ENCODE measurements at regions not wholly inside any gene's neighbourhood (a gene's known extent, or its start where the extent isn't known, plus 50 kb on each side); places are given as distances from the start of the nearest gene placed in this dataset.

DNA sequence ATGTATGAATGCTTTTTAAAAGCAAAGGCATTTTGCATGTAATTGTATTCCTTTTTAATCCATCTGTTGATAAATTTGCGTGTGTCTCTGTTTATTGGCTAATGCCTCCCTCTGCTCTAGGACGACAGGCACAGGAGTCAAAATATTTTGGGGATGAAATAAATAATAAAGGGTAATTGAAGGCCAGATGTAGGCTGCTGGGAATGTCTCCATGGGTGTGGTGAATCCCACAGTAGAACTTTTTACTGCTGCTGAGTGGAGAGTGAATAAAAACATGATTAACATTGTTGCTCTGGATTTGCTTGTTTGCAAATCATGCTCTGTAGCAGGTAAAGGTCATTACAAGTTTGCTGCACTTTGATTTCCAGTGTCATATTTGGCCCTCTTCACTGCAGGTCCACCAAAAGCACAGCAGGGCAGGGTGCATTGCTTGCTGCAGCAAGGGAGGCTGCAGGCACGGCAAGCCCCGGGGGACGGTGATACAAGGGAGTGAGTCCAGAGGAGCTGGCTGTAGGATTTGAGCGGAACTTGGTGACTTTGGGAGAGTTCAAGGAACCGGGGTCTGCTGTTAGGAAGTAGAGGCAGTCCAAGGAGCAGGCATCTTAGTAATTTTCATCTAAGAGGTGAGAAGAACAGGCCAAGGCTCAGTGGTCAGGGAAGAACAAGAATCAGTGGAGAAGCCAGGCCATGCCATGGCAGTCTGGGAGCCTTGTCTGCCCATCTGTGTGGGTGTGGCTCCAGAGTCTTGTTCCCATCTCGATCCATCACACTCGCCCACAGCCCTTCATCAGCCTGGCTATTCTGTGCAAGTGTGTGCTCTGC, 201.5 kb upstream of the RAB6C start:
- Mint-ChIP-seq H3K4me1 (ENCODE audit: low read depth) (no peaks in the 10 kb centered on the region), H3K9me3 (ENCODE audit: low read depth) (peaks cover 4% of the 10 kb centered on the region), H3K4me3 (no peak overlapping the region), H3K36me3 (no peaks in the 10 kb centered on the region), H3K27ac (no peak overlapping the region), H3K27me3 (no peaks in the 10 kb centered on the region)

DNA sequence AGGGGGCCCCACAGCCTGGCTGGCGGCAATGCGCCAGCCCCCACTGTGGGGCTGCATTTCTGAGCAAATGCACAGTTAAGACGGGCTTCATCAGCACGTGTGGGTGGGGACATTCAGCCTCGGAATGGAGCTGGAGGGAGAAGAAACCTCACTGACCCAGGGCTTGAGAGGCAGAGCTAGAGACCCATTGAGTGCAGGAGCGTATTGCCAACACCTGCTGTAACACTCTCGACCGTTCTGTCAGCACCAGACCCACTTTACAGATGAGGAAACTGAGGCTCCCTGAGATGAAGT, 200.9 kb upstream of the RAB6C start:
- no peaks in the 10 kb centered on the region for H3K36me3 Mint-ChIP-seq
- H3K27me3 Mint-ChIP-seq, result no peaks in the 10 kb centered on the region

DNA sequence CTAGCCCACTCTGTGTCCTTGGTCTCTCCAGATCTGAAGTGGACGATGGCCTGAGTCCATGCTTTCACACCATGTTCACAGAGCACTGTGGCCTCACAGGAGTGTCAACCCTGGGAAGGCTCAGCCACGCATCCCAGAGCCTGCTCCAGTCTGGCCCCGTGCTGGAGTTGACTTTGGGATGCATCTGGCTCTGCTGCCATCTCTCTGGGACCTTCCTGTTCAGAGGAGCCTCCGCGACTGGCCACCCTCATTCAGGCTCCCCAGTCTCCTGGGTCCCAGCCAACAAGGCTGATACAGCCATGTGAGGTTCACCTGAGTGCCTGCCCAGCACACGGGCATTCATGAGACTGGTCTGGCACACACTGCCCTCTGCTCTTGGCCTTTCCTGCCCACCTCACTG, 199.7 kb upstream of the RAB6C start:
- H3K36me3 Mint-ChIP-seq, result no peaks in the 10 kb centered on the region
- no peak overlapping the region for H3K4me3 Mint-ChIP-seq
- H3K27me3 Mint-ChIP-seq, result no peaks in the 10 kb centered on the region

More for the DNA sequence above, 200.9 kb upstream of the RAB6C start:
- no peak overlapping the region for H3K27ac Mint-ChIP-seq
- no peaks in the 10 kb centered on the region for H3K4me1 Mint-ChIP-seq (ENCODE audit: low read depth)
- peaks cover 1% of the 10 kb centered on the region for H3K9me3 Mint-ChIP-seq (ENCODE audit: low read depth)
- H3K4me3 Mint-ChIP-seq, result no peak overlapping the region

DNA sequence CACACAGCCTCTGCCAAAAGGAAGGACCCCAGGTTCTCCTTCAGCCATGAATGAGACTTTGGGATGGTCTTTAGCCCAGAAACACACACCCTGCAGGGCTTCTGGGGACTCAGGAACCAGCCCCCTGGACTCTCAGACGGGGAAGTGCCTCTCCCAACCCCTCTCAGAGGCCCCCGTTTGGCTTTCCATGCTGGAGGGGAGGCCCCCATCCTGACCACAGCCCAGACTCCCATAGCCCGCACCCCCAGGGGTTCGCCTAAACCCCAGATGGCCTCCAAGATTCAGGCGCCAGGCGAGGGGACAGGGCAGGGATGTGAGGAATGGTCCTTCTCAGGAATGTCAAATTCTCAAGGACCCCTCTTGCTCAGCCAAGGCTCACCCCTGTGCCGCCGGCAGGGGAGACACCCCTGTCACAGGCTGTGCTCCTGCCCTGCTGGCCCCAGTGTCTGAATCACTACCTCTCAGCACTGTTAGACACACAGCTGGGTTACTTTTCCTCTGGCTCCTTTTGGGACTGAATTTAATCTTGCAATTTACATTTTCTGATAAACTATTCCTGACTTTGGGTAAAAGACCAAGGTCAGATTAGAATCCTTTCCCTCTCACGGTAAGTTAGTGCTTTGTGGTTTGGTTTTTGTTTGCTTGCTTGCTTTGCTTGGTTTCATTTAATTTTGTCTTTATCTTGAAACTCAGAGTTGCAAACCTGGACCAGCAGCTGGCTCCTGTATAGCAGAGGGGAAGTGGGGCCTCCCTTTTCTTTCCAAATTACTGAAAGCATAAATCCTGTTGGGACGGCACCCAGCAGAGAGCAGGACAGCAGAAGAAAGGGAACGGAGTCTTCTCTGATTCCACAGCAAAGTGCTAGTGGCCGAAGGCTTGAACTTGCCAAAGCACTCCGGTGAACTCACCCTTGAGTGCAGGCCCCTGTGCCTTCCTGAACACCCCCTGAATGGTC, 198.9 kb upstream of the RAB6C start:
- H3K36me3 Mint-ChIP-seq, result no peaks in the 10 kb centered on the region
- no peaks in the 10 kb centered on the region for H3K9me3 Mint-ChIP-seq (ENCODE audit: low read depth)
- H3K4me1 Mint-ChIP-seq (ENCODE audit: low read depth), result no peaks in the 10 kb centered on the region
- no peak overlapping the region for H3K27ac Mint-ChIP-seq
- H3K4me3 Mint-ChIP-seq, result no peak overlapping the region
- H3K27me3 Mint-ChIP-seq, result no peaks in the 10 kb centered on the region

More for the DNA sequence above, 199.7 kb upstream of the RAB6C start:
- no peaks in the 10 kb centered on the region for H3K9me3 Mint-ChIP-seq (ENCODE audit: low read depth)
- no peaks in the 10 kb centered on the region for H3K4me1 Mint-ChIP-seq (ENCODE audit: low read depth)
- H3K27ac Mint-ChIP-seq, result no peak overlapping the region

DNA sequence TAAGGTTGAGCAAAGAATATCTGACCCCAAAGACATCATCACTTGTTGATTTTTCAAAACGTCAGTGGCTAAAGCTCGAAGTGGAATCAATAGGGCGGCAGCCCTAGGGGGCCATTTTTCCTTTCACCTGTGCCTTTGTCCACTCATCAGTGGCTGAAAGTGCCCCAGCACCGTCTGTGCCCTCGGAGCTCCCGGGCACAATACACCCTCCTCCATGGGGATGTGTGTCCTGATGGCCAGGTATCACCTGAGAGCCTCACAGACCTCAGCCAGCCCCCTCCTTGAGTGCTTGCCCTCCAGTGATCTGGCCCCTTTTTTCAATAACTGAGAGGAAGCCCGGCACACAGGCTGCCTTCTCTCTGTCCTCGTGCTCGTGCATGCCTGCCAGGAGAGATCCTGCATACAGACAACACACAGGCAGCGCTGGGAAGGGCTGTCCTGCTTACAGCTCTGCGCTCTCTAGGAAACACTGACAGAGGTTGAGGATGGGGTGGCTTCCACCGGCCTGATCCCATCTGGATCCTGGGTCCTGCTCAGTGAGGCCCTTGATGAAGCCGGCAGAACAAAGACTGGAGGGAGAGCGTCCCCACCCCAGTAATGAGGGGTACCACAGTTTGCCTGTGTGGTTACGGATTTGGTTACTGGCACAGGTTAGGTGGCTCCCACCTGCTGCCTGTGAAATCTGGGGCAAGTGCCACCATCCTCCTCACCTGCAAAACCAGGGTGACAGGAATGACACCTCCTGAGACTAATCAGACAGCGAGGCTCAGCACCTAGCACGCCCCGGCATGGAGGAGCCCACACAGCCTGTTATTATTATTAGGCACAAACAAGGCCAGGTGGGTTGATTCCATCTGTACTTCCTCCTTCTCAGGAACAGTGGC, 197.5 kb upstream of the RAB6C start:
- no peak overlapping the region for H3K27ac Mint-ChIP-seq
- no peaks in the 10 kb centered on the region for H3K27me3 Mint-ChIP-seq
- H3K9me3 Mint-ChIP-seq (ENCODE audit: low read depth), result no peaks in the 10 kb centered on the region
- no peak overlapping the region for H3K4me3 Mint-ChIP-seq
- no peaks in the 10 kb centered on the region for H3K4me1 Mint-ChIP-seq (ENCODE audit: low read depth)
- no peaks in the 10 kb centered on the region for H3K36me3 Mint-ChIP-seq

DNA sequence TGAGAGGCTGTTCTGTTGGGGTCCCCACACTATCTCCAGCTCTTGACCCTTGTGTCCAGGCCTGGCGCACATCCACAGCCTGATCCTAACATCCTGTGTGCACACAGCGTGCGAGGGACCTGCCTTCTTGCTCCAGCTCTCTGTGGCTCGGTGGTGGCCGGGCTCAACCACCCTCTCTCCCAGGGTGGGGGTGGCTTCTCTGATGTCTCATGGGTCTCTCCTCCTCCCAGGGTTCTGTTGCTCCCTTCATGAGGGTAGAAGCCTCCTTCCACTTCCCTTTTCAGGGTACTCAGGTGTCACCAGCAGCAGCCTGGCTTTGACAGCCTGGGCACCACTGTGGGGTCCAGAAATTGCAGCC, 196.9 kb upstream of the RAB6C start:
- no peaks in the 10 kb centered on the region for H3K4me1 Mint-ChIP-seq (ENCODE audit: low read depth)
- no peak overlapping the region for H3K27ac Mint-ChIP-seq
- no peaks in the 10 kb centered on the region for H3K27me3 Mint-ChIP-seq
- no peaks in the 10 kb centered on the region for H3K36me3 Mint-ChIP-seq
- no peak overlapping the region for H3K4me3 Mint-ChIP-seq
- H3K9me3 Mint-ChIP-seq (ENCODE audit: low read depth), result no peaks in the 10 kb centered on the region

DNA sequence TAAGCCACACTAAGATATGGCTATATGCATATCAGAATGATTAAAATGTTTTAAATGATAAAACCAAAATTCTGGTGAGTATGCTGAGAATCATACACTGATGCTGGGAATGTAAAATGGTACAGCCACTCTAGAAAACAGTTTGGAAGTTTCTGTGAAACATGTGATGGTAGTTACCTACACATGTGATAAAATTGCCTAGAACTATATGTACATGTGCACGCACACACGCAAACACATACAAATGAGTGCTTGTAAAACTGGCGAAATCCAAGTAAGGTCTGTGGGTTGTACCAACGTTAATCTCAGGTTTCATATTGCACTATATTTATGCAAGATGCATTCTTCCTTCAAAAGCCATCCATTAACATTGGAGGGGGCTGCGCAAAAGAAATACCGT, 195.0 kb upstream of the RAB6C start:
- H3K27me3 Mint-ChIP-seq, result no peaks in the 10 kb centered on the region

DNA sequence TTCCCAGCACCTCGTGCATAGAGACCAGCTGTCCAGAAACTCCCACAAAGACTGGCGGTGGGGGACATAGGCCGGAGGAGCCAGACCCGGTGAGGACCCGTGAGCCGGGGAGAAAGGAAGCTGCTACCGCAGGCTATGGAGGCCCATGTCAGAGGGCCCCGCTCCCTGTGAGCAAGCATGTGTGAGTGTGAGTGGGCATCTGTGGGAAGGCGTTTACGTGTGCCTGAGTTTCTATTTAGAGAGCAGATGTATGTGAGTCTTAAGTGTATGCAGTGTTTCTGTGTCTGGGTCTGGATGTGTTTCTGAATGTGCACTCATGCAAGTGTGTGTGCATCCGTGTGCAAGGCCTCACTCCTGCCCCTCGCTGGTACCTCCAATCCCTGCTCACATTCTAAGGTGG, 187.8 kb upstream of the RAB6C start:
- Mint-ChIP-seq H3K9me3 (ENCODE audit: low read depth) (no peaks in the 10 kb centered on the region), H3K27ac (no peak overlapping the region), H3K27me3 (no peaks in the 10 kb centered on the region), H3K4me3 (no peak overlapping the region), H3K36me3 (no peaks in the 10 kb centered on the region), H3K4me1 (ENCODE audit: low read depth) (no peaks in the 10 kb centered on the region)

More for the DNA sequence above, 195.0 kb upstream of the RAB6C start:
- Mint-ChIP-seq H3K27ac (no peak overlapping the region), H3K9me3 (ENCODE audit: low read depth) (no peaks in the 10 kb centered on the region), H3K4me3 (no peak overlapping the region), H3K36me3 (no peaks in the 10 kb centered on the region), H3K4me1 (ENCODE audit: low read depth) (no peaks in the 10 kb centered on the region)

DNA sequence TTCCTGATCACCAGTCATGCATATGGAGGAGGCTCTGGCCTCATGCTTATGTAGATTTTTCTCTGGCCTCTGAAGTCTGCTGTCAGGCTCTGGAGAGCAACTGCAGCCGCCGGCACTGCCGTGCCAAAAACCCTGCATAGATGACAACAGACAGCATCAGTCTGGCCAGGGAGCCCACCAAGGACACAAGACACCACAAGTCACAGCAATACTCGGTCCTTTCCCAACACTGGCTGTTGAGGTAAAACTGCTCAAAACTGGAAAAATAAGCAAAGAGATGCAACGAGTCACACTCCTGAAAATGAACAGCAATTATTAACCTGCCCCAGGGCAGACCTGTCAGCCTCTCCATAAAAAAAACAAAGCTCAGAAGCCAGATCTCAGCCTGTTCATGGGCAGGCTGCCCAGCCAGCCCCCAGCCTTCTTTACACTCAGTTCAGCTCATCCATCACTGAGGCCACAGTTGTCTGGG, 186.0 kb upstream of the RAB6C start:
- H3K4me1 Mint-ChIP-seq (ENCODE audit: low read depth), result no peaks in the 10 kb centered on the region
- H3K4me3 Mint-ChIP-seq, result no peak overlapping the region
- no peak overlapping the region for H3K27ac Mint-ChIP-seq
- no peaks in the 10 kb centered on the region for H3K9me3 Mint-ChIP-seq (ENCODE audit: low read depth)
- no peaks in the 10 kb centered on the region for H3K36me3 Mint-ChIP-seq
- no peaks in the 10 kb centered on the region for H3K27me3 Mint-ChIP-seq

DNA sequence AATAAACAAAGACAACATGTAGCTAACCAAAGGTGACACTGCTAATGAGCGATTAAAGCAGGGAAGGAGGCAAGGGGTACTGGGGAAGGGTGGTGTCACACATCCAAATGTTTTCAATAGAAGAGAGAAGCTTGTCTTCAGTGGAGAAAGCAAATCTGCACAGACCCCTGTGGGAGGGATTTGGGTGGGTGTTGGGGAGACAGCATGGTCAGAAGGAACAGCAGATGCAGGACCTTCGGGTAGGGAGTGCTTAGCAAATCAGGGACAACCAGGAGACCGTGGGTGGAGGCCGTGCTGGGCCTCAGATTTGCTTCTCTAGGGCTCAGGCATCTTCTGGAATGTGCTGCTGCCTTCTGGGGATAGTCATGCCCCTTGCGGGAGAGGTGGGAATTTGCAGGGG, 185.3 kb upstream of the RAB6C start:
- Mint-ChIP-seq H3K9me3 (ENCODE audit: low read depth) (no peaks in the 10 kb centered on the region), H3K4me3 (no peak overlapping the region), H3K27me3 (no peaks in the 10 kb centered on the region), H3K36me3 (no peaks in the 10 kb centered on the region), H3K27ac (no peak overlapping the region), H3K4me1 (ENCODE audit: low read depth) (no peaks in the 10 kb centered on the region)

DNA sequence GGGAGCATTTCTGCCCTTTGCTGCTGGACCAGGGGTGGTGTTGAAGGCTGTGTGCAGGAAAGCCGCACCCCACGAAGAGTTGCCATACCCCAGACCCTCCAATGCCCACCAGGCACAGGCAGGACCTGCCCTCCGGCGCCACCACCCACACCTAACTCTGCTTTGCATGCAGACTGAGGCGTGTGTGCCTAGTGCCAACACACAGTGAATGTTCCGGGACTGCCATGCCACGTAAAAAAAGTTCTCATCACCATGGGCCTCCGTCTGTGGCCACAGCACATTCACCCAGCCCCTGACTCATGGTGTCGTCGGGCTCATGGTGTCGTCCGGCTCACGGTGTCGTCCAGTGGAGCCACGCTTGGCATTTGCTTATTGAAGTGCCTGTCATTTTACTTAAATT, 184.9 kb upstream of the RAB6C start:
- H3K36me3 Mint-ChIP-seq, result no peaks in the 10 kb centered on the region
- no peaks in the 10 kb centered on the region for H3K4me1 Mint-ChIP-seq (ENCODE audit: low read depth)
- no peaks in the 10 kb centered on the region for H3K27me3 Mint-ChIP-seq
- no peak overlapping the region for H3K4me3 Mint-ChIP-seq
- no peak overlapping the region for H3K27ac Mint-ChIP-seq
- no peaks in the 10 kb centered on the region for H3K9me3 Mint-ChIP-seq (ENCODE audit: low read depth)

DNA sequence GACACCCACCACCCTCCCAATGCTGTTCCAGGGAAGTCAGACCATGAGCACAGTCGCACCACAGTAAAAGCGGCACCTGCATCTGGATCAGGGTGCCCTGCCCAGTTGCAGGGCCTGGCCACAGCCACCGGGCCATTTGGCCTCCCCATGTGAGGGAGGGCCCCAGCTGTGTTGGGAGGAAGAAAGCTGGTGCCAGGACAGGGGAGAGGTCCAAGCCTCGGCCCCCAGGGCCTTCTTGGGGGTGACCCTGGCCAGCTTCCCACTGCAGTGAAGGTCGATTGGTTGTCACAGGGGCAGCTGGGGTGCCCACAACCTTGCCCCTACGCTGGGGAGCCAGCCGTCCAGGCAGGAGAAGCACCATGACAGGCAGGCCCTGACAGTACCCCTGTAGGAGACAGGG, 183.2 kb upstream of the RAB6C start:
- H3K9me3 Mint-ChIP-seq (ENCODE audit: low read depth), result no peaks in the 10 kb centered on the region
- H3K4me3 Mint-ChIP-seq, result no peak overlapping the region
- no peak overlapping the region for H3K27ac Mint-ChIP-seq
- H3K27me3 Mint-ChIP-seq, result no peaks in the 10 kb centered on the region
- no peaks in the 10 kb centered on the region for H3K4me1 Mint-ChIP-seq (ENCODE audit: low read depth)
- H3K36me3 Mint-ChIP-seq, result no peaks in the 10 kb centered on the region

DNA sequence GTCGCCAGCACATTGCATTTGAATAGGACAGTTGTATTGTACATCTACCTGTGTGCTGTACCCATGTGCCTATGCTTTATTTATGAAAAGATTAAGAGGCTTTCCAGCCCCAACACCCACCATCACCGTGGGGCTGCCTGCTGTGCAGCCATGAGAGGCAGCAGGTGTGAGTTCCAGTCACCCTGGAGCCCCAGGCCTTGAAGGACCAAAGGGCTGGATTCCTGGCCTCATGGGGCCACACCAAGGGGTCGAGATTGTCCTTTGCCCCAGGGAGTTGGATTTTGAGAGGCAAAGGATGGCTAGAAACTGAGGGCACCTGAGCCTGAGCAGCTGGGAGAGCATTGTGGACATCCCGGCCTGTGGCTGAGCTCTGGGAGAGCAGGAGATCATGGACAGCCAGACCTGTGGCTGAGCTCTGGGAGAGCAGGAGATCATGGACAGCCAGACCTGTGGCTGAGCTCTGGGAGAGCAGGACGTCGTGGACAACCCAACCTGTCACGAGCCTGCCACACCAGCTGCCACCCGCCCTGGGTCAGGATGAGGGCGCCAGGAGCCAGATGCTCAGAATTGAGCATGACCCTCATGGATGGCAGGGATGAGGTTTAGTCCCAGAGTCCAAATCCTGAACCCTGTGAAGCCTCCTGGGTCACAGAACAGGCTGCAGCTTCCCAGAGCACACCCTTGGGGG, 182.5 kb upstream of the RAB6C start:
- Mint-ChIP-seq H3K4me3 (no peak overlapping the region), H3K36me3 (no peaks in the 10 kb centered on the region), H3K4me1 (ENCODE audit: low read depth) (no peaks in the 10 kb centered on the region), H3K9me3 (ENCODE audit: low read depth) (no peaks in the 10 kb centered on the region), H3K27ac (no peak overlapping the region), H3K27me3 (no peaks in the 10 kb centered on the region)

DNA sequence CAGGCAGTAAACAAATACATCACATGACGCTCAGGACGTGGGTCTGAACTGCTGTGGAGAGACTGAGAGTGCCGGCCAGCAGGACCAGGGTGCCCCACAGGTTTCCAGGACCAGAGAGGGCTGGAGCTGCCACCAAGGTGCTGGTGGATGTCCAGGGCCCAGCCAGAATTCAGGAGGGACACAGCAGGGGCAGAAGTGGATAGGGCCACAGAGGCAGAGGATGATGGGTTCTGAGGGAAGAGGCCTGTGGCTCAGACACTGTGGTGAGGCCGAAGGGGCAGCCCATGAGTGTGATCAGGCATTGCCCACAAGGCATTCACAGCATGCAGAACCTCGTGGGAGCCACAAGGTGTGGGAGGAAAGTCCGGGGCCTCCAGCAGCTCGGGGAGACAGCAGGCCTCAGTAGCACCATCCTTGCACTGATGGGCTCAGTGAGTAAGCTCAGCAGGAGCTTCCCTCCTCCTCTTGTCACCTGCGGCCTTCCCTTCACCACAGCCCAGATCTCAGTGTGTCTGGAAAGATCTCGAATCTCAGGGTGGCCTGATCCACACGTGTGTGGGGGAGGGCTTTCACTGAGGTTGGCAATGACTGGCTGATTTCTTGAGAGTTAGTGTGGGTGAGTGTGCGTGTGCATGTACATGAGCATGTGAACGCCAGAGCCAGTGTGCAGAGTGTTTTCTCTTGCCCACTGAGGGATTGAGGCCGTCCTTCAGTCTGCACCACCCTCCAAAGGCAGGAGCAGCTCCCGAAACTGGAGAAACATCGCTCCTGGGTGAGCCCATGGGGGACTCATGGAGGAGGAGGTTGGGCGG, 181.8 kb upstream of the RAB6C start:
- no peaks in the 10 kb centered on the region for H3K27me3 Mint-ChIP-seq
- no peak overlapping the region for H3K4me3 Mint-ChIP-seq
- no peaks in the 10 kb centered on the region for H3K9me3 Mint-ChIP-seq (ENCODE audit: low read depth)
- no peaks in the 10 kb centered on the region for H3K36me3 Mint-ChIP-seq
- no peak overlapping the region for H3K27ac Mint-ChIP-seq
- no peaks in the 10 kb centered on the region for H3K4me1 Mint-ChIP-seq (ENCODE audit: low read depth)
